IMR-90 (cell line): ENCODE measurements at regions not wholly inside any gene's neighbourhood (a gene's known extent, or its start where the extent isn't known, plus 50 kb on each side); places are given as distances from the start of the nearest gene placed in this dataset.

ENCODE experiments used
- ATAC-seq: fragments of 200-7000 bp; cut with Tn5 transposase; 2 replicates; pipeline ENCODE4 v1.9.1; 2020; ENCODE audit warnings: low read depth, mild to moderate bottlenecking, moderate library complexity
- BruUV-seq: library from RNA; stranded (reverse); fragments of 400-500 nt; replicated peaks from 2 replicates; lab custom pipeline; 2021; lab: Mats Ljungman, UMichigan
- CTCF ChIA-PET: fragments of 300-600 bp; formaldehyde crosslinking; extraction: SDS; loops from one replicate; lab custom pipeline; 2021; ENCODE audit warnings: antibody characterized with exemption; lab: Yijun Ruan, JAX
- POLR2A ChIA-PET: fragments of 300-600 bp; sonication (Branson Sonifier 250); formaldehyde crosslinking; loops from one replicate; lab custom pipeline; 2022; ENCODE audit warnings: antibody characterized with exemption; ENCODE audit not compliant: unreplicated experiment; lab: Charles Lee
- DNase-seq: peaks from one replicate; pipeline ENCODE4 v3.0.0; 2013
- H2AFZ ChIP-seq: replicated peaks from 2 replicates; pipeline ENCODE3; 2013; ENCODE audit warnings: low read length, mild to moderate bottlenecking; ENCODE audit not compliant: poor library complexity
- H2AK5ac ChIP-seq: 2 replicates; pipeline ENCODE4 v1.6.1; 2013; ENCODE audit warnings: low read depth, low read length, inconsistent platforms
- H2AK9ac ChIP-seq: replicated peaks from 2 replicates; pipeline ENCODE3; 2013; ENCODE audit warnings: mild to moderate bottlenecking, low read depth, low read length, moderate library complexity; ENCODE audit not compliant: poor library complexity
- H2BK120ac ChIP-seq: 2 replicates; pipeline ENCODE4 v1.6.1; 2013; ENCODE audit warnings: low read depth, low read length, inconsistent platforms
- H2BK15ac ChIP-seq: 3 replicates; pipeline ENCODE4 v1.6.1; 2013; ENCODE audit warnings: low read depth, low read length, inconsistent platforms
- H2BK20ac ChIP-seq: 2 replicates; pipeline ENCODE4 v1.6.1; 2013; ENCODE audit warnings: low read depth, mild to moderate bottlenecking, inconsistent platforms, low read length, moderate library complexity
- H2BK5ac ChIP-seq: 2 replicates; pipeline ENCODE4 v1.6.1; 2013; ENCODE audit warnings: mild to moderate bottlenecking, low read depth, low read length, inconsistent platforms; ENCODE audit not compliant: poor library complexity, severe bottlenecking
- H3K14ac ChIP-seq: replicated peaks from 2 replicates; pipeline ENCODE4 v1.6.1; 2013; ENCODE audit warnings: low read depth, low read length, inconsistent platforms
- H3K18ac ChIP-seq: 2 replicates; pipeline ENCODE4 v1.6.1; 2013; ENCODE audit warnings: low read depth, low read length, control low read depth
- H3K23ac ChIP-seq: 2 replicates; pipeline ENCODE4 v1.6.1; 2013; ENCODE audit warnings: low read depth, low read length, inconsistent platforms
- H3K27ac ChIP-seq: 2 replicates; pipeline ENCODE4 v1.5.1; 2013; ENCODE audit warnings: mild to moderate bottlenecking, control low read depth, low read length; ENCODE audit not compliant: insufficient read depth
- H3K27me3 ChIP-seq: 2 replicates; pipeline ENCODE4 v1.6.1; 2013; ENCODE audit warnings: low read length; ENCODE audit not compliant: control insufficient read depth, insufficient read depth
- H3K36me3 ChIP-seq: 2 replicates; pipeline ENCODE4 v1.6.1; 2013; ENCODE audit warnings: low read length, mixed read lengths; ENCODE audit not compliant: control insufficient read depth, insufficient read depth
- H3K4ac ChIP-seq: 2 replicates; pipeline ENCODE4 v1.6.1; 2013; ENCODE audit warnings: low read depth, low read length, inconsistent platforms
- H3K4me1 ChIP-seq: 2 replicates; pipeline ENCODE4 v1.6.1; 2013; ENCODE audit warnings: low read length, mixed read lengths; ENCODE audit not compliant: control insufficient read depth, insufficient read depth
- H3K4me2 ChIP-seq: 2 replicates; pipeline ENCODE4 v1.6.1; 2013; ENCODE audit warnings: low read depth, mild to moderate bottlenecking, control low read depth, low read length, moderate library complexity
- H3K4me3 ChIP-seq: 2 replicates; pipeline ENCODE4 v1.5.1; 2013; ENCODE audit warnings: low read depth, mild to moderate bottlenecking, control low read depth, low read length, moderate library complexity; ENCODE audit not compliant: insufficient read depth
- H3K56ac ChIP-seq: 2 replicates; pipeline ENCODE4 v1.6.1; 2013; ENCODE audit warnings: low read length, inconsistent platforms; ENCODE audit not compliant: insufficient read depth; ENCODE audit errors: extremely low read depth
- H3K79me1 ChIP-seq, 2 experiments: 2 replicates each; pipeline ENCODE4 v1.6.1; 2013; ENCODE audit warnings: low read length in 2 of 2, inconsistent platforms in 1 of 2, low read depth in 1 of 2
- H3K9ac ChIP-seq: 2 replicates; pipeline ENCODE4 v1.6.1; 2013; ENCODE audit warnings: low read depth, low read length, control low read depth
- H3K9me1 ChIP-seq: 2 replicates; pipeline ENCODE4 v1.6.1; 2013; ENCODE audit warnings: low read length, inconsistent platforms; ENCODE audit not compliant: insufficient read depth
- H3K9me3 ChIP-seq: 2 replicates; pipeline ENCODE4 v1.6.1; 2013; ENCODE audit warnings: low read length; ENCODE audit not compliant: control insufficient read depth, insufficient read depth
- H4K20me1 ChIP-seq: 2 replicates; pipeline ENCODE4 v1.6.1; 2013; ENCODE audit warnings: low read length, inconsistent platforms; ENCODE audit not compliant: insufficient read depth
- H4K5ac ChIP-seq: 2 replicates; pipeline ENCODE4 v1.6.1; 2013; ENCODE audit warnings: mild to moderate bottlenecking, low read depth, low read length, control low read depth
- H4K8ac ChIP-seq, 2 experiments: 2 replicates each; pipeline ENCODE4 v1.6.1; 2013; ENCODE audit warnings: low read depth in 2 of 2, low read length in 2 of 2, control low read depth in 1 of 2, inconsistent platforms in 1 of 2
- H4K91ac ChIP-seq: 2 replicates; pipeline ENCODE4 v1.6.1; 2013; ENCODE audit warnings: low read depth, low read length, inconsistent platforms; ENCODE audit not compliant: insufficient read depth
- BHLHE40 ChIP-seq: fragments of 150-350 bp; IDR thresholded peaks from 2 replicates; pipeline ENCODE4 v1.6.1; 2016; ENCODE audit warnings: mild to moderate bottlenecking, low read depth, low read length
- CEBPB ChIP-seq: IDR thresholded peaks from 2 replicates; pipeline ENCODE4 v1.6.1; 2012; ENCODE audit warnings: low read depth, low read length, improper control_type of control experiment
- ELK1 ChIP-seq: fragments of 150-350 bp; IDR thresholded peaks from 2 replicates; pipeline ENCODE4 v1.6.1; 2016; ENCODE audit warnings: low read depth, mild to moderate bottlenecking, low read length, moderate library complexity, borderline replicate concordance
- FOS ChIP-seq: fragments of 150-350 bp; IDR thresholded peaks from 2 replicates; pipeline ENCODE4 v1.6.1; 2016; ENCODE audit warnings: low read depth, low read length
- MAFK ChIP-seq: IDR thresholded peaks from 2 replicates; pipeline ENCODE4 v1.6.1; 2012; ENCODE audit warnings: low read depth, low read length, improper control_type of control experiment
- MAZ ChIP-seq: IDR thresholded peaks from 2 replicates; pipeline ENCODE4 v1.6.1; 2012; ENCODE audit warnings: low read depth, mild to moderate bottlenecking, low read length, improper control_type of control experiment, moderate library complexity, borderline replicate concordance
- MXI1 ChIP-seq: IDR thresholded peaks from 2 replicates; pipeline ENCODE4 v1.6.1; 2012; ENCODE audit warnings: low read depth, mild to moderate bottlenecking, low read length, moderate library complexity, borderline replicate concordance
- NFE2L2 ChIP-seq: fragments of 150-350 bp; IDR thresholded peaks from 2 replicates; pipeline ENCODE4 v1.6.1; 2016; ENCODE audit warnings: low read depth, mild to moderate bottlenecking, low read length
- POLR2A ChIP-seq: IDR thresholded peaks from 2 replicates; pipeline ENCODE4 v1.6.1; 2012; ENCODE audit warnings: mild to moderate bottlenecking, low read depth, low read length
- RAD21 ChIP-seq: IDR thresholded peaks from 2 replicates; pipeline ENCODE4 v1.6.1; 2012; ENCODE audit warnings: low read length, improper control_type of control experiment
- RCOR1 ChIP-seq: IDR thresholded peaks from 2 replicates; pipeline ENCODE4 v1.6.1; 2012; ENCODE audit warnings: mild to moderate bottlenecking, low read length, improper control_type of control experiment; ENCODE audit not compliant: insufficient replicate concordance
- RFX5 ChIP-seq: IDR thresholded peaks from 2 replicates; pipeline ENCODE4 v1.8.0; 2012; ENCODE audit warnings: low read depth, mild to moderate bottlenecking, low read length, moderate library complexity
- SMC3 ChIP-seq: fragments of 150-350 bp; IDR thresholded peaks from 2 replicates; pipeline ENCODE4 v1.6.1; 2016; ENCODE audit warnings: low read depth, mild to moderate bottlenecking, antibody characterized with exemption, low read length, moderate library complexity
- dilution Hi-C: fragments of 300-500 bp; cut with HindIII; formaldehyde crosslinking; loops from one replicate; pipeline ENCODE4 v1.14.3; 2018; ENCODE audit warnings: low sequenced_read_pairs; ENCODE audit not compliant: unreplicated experiment
- in situ Hi-C: fragments of 300-500 bp; cut with MboI; formaldehyde crosslinking; loops from 3 replicates; pipeline ENCODE4 v1.14.3; 2019; ENCODE audit warnings: low sequenced_read_pairs, inconsistent platforms, mixed read lengths
- intact Hi-C: fragments of 100-400 bp; cut with micrococcal nuclease; formaldehyde crosslinking; loops from 2 replicates; pipeline ENCODE4 v1.10.0; 2022
- TF ChIP-seq, protein P1 (sequence below): fragments of 150-350 bp; IDR thresholded peaks from 2 replicates; pipeline ENCODE4 v1.6.1; 2017; ENCODE audit warnings: mild to moderate bottlenecking, antibody characterized with exemption, low read length, low read depth
- TF ChIP-seq, protein P2 (sequence below): conservative IDR thresholded peaks from 2 replicates; pipeline ENCODE4 v1.5.1; 2012; ENCODE audit warnings: mild to moderate bottlenecking, low read depth, low read length, improper control_type of control experiment

DNA sequence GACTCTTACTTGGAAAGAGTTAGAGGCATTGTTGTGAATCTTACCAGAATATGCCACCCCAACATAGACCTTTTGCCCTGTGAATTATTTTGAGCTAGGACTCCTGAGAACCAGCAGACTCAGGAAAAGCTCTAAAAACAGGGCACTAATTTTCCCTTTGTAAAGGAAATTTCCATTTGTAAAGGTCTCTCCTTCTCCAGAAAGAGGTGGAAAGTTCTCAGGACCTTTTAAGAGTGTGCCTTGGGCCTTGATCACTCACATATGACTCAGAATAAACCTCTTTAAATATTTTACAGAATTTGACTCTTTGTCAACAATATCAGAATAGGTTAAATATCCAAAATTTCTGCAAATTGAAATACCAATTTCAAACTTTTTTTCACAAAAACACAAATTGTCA lies 721.8 kb upstream of the NCAM2 start:
- Histone ChIP-seq H4K8ac (no peak overlapping the region), H3K27me3 (no peaks in the 10 kb centered on the region), H3K18ac (no peak overlapping the region), H3K27ac (no peak overlapping the region), H3K9me1 (no peaks in the 10 kb centered on the region), H3K14ac (no peak overlapping the region), H3K23ac (no peak overlapping the region), H3K9me3 (peaks cover 2% of the 10 kb centered on the region), H4K5ac (no peak overlapping the region), H3K4me3 (no peak overlapping the region), H3K9ac (no peak overlapping the region), H4K20me1 (no peaks in the 10 kb centered on the region), H2BK5ac (no peak overlapping the region), H3K4me2 (no peak overlapping the region), H3K4me1 (no peaks in the 10 kb centered on the region), H2BK120ac (no peak overlapping the region), H2BK20ac (no peak overlapping the region), H3K79me1 (no peaks in the 10 kb centered on the region), H3K36me3 (no peaks in the 10 kb centered on the region), H3K4ac (no peak overlapping the region), H4K91ac (no peak overlapping the region), H2AK9ac (no peak overlapping the region), H2BK15ac (no peak overlapping the region), H3K56ac (no peak overlapping the region), H2AFZ (no peak overlapping the region), H2AK5ac (no peak overlapping the region)
- intact Hi-C loops (no loop called here), in situ Hi-C loops (no loop called here), dilution Hi-C loops (no loop called here)
- DNase-seq (no peak), ATAC-seq (no peak)
- TF ChIP-seq POLR2A (no peak), MXI1 (no peak), NFE2L2 (no peak), RCOR1 (no peak), RAD21 (no peak), SMC3 (no peak), ELK1 (no peak), BHLHE40 (no peak), FOS (no peak), MAFK (no peak), RFX5 (no peak), MAZ (no peak), CEBPB (no peak)
- TF ChIP-seq, protein P1, sequence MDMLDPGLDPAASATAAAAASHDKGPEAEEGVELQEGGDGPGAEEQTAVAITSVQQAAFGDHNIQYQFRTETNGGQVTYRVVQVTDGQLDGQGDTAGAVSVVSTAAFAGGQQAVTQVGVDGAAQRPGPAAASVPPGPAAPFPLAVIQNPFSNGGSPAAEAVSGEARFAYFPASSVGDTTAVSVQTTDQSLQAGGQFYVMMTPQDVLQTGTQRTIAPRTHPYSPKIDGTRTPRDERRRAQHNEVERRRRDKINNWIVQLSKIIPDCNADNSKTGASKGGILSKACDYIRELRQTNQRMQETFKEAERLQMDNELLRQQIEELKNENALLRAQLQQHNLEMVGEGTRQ, result no peak
- TF ChIP-seq, protein P2, sequence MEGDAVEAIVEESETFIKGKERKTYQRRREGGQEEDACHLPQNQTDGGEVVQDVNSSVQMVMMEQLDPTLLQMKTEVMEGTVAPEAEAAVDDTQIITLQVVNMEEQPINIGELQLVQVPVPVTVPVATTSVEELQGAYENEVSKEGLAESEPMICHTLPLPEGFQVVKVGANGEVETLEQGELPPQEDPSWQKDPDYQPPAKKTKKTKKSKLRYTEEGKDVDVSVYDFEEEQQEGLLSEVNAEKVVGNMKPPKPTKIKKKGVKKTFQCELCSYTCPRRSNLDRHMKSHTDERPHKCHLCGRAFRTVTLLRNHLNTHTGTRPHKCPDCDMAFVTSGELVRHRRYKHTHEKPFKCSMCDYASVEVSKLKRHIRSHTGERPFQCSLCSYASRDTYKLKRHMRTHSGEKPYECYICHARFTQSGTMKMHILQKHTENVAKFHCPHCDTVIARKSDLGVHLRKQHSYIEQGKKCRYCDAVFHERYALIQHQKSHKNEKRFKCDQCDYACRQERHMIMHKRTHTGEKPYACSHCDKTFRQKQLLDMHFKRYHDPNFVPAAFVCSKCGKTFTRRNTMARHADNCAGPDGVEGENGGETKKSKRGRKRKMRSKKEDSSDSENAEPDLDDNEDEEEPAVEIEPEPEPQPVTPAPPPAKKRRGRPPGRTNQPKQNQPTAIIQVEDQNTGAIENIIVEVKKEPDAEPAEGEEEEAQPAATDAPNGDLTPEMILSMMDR, result no peak
- BruUV-seq, result no TSS peak
- CTCF ChIA-PET, result no interaction called here
- POLR2A ChIA-PET, result interaction anchor here (0.7 kb wide), 1 partner anchor 16 kb away, joined by 3 read pairs; no protein-coding TSS in a partner anchor
